GM23248 (cell line): ENCODE measurements at regions not wholly inside any gene's neighbourhood (a gene's known extent, or its start where the extent isn't known, plus 50 kb on each side); places are given as distances from the start of the nearest gene placed in this dataset.

Source experiments
- EZH2 ChIP-seq: fragments of 200-600 bp; sonication (generic); IDR thresholded peaks from 2 replicates; pipeline ENCODE4 v1.6.1; 2018; ENCODE audit warnings: antibody characterized with exemption, mild to moderate bottlenecking; ENCODE audit not compliant: insufficient read depth, poor library complexity, severe bottlenecking
- EZH2phosphoT487 ChIP-seq: fragments of 200-600 bp; sonication (generic); IDR thresholded peaks from 2 replicates; pipeline ENCODE4 v1.6.1; 2018; ENCODE audit warnings: antibody characterized with exemption, moderate library complexity, mild to moderate bottlenecking, low read depth; ENCODE audit not compliant: insufficient read depth

DNA sequence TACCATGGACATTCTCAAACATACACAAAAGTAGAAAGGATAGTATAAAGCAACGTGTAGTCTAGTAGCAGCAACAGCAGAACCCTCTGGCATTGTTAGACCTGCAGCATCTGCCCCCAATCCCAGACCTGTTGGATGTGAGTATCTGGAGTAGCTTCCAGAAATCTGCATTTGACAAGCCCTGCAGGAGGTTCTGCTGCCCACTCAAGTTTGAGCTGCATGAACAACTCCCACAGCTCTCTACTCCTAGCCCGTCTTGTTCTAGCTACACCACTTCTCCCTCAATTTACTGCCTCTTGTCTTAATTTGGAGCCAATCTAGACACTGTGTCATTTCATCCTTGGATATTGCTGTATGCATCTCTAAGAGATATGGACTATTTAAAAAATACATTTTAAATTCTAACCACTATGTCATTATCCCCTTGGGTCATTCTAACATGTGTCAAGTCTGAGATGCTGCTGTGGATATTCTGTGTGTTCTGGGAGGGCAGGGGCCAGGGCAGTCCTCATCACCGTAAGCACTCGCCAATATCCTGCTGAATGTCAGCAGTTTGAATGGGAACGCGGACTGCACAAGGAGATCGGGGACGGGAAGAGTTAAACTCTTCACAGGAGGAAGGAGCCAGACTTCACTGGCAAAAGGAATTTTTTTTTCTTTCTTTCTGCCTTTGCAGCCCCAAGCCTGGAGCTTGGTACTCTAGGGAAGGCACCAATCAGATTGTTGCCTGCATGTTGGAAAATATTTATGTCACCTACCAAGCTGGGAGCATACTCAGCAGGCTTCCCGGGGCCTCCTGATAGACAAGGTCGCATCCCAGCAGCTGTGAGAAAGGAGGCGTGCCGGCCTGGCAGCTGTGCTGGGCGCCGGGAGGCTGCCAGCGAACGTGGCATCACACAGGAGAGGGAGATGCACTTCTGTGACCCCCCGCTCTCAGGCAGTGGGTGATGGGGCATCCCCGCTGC, 429.0 kb downstream of the MIAT start:
- TF ChIP-seq EZH2, result no peak
- TF ChIP-seq EZH2phosphoT487, result no peak
